Pons (tissue), 1 donor: ENCODE measurements at regions not wholly inside any gene's neighbourhood (a gene's known extent, or its start where the extent isn't known, plus 50 kb on each side); places are given as distances from the start of the nearest gene placed in this dataset.

Experiments used
- DNase-seq: peaks from one replicate; pipeline ENCODE4 v3.0.0-alpha.2; 2016; ENCODE audit warnings: low spot score

DNA sequence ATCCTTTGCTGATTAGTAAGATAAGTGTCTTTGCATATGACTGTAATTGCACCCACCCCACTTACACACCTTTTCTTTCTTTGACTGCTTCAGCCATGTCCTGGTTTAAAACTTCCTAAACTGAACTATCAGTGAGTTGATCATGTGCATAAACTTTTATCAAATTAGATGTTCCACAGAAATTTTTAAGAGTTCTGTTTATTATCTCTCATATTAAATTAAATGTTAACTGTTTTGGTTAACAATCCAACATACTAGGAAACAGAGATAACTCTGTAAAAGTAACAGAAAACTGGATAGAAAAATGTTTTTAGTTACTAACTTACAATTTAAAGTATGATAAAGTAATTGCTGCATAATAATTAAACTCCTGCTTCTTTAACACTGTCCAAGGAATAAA lies 959.6 kb upstream of the LRRN3 start:
- no peak for DNase-seq

DNA sequence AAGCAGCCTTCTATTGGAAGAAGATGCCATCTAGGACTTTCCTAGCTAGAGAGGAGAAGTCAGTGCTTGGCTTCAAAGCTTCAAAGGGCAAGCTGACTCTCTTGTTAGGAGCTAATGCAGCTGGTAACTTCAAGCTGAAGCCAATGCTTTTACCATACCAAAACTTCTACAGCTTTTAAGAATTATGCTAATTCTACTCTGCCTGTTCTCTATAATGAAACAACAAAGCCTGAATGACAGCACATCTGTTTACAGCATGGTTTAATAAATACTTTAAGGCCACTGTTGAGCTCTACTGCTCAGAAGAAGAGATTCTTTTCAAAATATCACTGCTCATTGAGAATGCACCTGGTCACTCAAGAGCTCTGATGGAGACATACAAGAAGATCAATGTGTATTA lies 951.9 kb upstream of the LRRN3 start:
- DNase-seq: no peak

DNA sequence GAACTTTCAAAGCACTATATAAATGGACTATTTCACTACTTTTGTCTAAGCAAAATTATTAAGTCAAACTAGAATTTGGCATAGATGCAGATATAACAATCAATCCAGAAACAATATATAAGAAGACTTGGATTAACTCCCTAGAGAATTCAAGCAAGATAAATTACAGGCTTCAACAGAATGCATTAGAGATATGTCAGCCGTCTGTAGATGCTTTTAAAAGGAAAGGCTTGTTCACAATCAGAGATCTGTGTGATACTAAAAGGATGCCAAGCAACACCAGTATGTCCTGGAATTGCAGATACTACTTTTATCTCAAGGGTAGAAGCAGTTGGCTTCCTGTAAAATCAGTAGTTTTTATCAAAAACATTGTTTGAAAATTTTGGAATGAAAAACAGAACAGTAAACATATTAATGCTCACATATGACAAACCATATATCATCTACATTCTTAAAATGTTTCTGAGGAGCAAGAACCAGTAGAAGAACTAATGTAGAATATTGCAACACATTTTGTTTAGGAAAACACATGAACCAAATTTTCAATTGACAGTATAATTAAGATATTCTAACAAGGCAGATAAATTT lies 947.9 kb upstream of the LRRN3 start:
- no peak for DNase-seq

DNA sequence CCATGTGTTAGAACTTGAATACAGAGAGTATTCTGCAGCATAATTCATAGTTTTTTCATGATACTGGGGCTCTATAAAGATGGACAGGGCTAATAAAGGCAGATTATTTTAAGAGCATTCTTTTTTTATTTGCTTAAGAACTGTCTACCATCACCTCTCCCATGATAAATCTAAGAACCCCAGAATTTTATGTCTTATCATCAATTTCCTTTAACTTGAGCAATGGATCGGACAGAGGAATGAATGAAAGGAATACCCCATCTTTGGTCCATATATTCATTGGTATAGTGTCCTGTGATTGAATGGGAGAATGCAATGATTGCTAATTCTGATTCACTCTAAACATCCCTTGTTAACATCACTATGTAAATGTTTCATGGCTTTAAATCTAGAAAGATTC lies 946.3 kb upstream of the LRRN3 start:
- no peak for DNase-seq

DNA sequence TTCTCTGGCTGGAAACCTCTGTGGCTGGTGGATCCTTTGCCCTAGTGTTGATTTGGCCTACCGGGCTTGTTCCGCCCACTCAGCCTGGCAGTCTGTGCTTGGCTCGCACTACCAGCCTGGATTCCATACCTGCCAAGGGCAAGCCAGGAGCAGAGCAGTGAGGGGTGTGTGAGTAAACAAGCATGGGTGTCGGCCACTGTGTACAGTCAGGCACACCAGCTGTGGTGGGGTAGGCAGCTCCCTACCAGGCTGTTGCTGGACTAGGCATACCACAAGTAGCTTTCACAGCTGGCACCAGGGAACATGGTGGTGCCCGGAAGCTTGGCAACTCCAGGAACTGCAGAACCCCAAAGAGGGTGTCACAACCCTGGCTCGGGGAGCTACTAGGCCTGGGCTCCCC lies 942.9 kb upstream of the LRRN3 start:
- DNase-seq: no peak

DNA sequence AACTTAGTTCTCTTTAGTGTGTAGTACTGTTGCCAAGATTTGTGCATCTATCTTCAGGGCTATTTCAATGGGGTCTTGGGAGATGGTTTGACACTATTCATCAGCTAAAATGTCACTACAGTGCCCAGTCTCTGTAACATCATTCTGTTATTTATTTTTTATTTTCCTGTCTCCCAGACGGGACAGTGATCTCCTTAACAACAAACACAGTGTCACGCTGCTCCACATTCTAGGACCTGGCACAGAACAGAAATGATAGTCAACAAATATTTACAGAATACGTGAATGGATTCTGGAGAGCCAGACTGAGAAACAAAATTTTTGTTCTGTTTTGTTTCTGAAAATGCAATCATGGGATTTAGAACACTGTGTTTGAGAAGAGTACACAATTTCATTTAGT lies 937.7 kb upstream of the LRRN3 start:
- no peak for DNase-seq

DNA sequence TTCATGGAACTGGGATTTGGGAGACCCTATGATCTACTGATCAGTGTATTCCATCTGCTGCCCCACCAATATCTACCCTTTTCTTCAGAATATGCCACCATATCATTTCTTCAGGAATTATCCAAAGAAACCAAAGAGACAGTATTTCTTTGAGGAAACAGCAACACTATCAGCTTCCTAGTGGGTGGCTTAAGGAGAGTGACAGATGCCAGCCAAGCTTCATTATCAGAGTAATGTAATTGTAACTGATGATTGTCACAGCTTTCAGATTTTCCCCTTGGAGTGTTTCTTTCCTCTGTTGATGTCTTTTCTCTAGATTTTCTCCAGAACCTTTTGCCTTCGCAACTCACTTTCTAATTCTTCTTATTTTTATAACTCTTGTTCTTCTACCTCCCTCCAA lies 934.4 kb upstream of the LRRN3 start:
- DNase-seq: no peak

DNA sequence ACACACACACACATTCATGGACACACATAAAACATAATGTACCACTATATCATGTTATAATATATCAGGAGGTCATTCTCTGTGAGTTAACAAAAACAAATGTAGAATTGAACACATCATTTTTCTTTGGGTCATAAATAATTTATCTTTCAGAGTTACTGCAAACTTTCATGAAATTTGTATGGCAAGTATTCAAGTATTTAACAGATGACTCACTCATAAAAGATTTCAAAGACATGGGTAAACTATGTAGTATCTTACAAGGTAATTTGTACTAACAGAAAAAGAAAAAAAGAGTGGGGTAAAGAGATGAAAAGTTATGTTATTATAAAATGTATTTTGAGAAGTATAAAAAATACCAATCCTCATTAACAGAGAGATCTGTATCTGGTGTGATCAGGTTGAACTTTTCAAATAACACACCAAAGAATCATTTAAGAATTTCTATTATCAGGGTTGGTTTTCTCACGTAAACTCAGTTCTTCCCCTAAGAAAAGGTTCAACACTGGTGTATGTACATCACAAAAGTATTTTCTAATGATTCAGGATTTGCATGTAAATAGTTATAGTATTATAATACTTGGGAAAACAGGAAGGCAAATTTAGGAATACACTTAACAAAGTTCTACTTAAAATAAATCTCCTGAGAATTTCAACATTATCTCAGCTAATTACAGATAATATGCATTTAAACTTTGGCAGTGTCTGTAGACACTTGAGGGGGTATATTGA lies 933.1 kb upstream of the LRRN3 start:
- DNase-seq: no peak

DNA sequence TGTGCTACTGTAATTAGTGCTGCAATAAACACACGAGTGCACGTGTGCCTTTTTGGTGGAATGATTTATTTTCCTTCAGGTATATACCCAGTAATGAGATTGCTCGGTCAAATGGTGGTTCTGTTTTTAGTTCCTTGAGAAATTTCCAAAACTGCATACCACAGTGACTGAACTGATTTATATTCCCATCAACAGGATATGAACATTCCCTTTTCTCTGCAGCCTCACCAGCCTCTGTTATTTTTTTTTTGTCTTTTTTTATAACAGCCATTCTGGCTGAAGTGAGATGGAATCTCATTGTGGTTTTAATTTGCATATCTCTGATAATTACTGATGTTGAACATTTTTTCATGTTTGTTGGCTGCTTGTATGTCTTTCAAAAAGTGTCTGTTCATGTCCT lies 922.9 kb upstream of the LRRN3 start:
- no peak for DNase-seq

DNA sequence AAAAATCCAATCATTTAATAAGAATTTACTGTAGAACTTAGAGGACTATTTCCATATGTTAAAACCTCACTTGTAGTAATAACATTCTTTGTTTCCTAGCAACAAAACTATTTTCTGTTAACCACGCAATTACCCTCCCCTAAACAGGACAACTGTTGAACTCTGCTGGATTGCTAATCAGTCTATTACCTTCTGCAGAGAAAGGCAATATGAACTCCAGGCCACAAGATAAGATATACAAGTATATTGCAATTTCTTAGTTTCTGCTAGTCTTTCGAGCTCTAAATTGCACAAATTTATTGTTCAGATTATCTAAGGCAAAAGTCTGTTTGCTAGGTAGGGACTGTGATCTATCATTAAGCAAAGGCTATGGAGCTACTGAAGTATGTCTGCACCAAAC lies 920.1 kb upstream of the LRRN3 start:
- no peak for DNase-seq

DNA sequence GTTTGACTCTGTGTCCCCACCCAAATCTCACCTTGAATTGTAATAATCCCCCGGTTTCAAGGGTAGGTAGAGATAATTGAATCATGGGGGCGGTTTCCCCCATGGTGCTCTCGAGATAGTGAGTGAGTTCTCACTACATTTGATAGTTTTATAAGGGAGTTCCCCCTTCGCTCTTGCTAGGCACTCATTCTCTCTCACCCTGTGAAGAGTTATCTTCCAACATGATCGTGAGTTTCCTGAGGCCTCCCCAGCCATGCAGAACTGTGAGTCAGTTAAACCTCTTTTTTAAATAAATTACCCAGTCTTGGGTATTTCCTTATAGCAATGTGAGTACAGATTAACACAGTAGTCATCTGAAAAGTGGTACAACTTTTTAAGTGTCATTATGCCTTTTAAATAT lies 913.5 kb upstream of the LRRN3 start:
- no peak for DNase-seq

DNA sequence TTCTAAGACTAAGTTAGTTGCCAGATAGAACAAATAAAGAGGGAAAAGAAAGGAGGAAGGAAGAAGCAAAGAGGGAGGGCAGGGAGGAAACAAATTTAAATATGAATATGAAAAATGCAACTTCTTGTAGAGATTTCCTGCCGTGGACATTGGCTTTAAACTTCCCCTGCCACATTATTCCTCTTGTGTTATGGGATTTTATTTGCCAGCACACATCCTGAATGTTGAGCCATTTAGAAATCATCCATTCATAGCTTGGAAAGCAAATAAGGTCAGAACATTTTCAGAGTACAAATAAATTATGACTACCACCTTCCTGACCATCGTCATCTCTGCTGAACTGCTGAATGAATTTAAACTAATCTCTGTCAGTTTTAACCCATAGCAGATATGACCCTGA lies 911.9 kb upstream of the LRRN3 start:
- DNase-seq: no peak

DNA sequence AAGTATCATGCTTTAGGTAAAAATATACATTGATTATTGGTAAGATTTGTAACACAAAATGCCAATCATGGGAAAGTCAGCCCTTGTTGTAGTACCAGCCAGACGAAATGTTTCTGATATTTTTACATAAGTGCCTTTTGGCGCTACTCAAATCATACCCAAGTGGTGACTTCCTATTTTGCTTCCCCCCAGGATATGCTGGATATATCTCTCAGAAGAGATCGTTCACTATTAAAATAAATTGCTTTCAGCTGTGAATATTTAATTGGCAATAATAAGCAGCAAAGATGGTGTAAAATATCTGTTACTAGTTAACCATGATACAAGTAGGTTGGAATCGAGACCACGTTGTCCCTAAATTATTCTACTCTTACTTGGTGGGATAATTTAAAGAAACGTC lies 909.2 kb upstream of the LRRN3 start:
- DNase-seq: no peak

DNA sequence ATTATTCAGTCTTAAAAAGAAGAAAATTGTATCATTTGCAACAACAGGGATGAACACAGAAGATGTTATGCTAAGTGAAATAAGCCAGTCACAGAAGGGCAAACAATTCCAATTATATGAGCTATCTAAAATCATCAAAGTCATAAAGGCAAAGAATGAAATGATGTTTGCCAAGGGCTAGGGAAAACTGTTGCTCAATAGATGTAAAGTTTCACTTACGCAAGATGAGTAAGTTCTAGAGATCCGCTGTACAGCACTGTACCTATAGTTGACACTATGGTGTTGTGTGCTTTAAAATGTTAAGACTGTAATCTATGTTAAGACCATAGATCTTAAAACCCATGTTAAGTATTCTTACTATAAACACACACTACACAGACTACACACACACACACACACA lies 904.6 kb upstream of the LRRN3 start:
- no peak for DNase-seq

DNA sequence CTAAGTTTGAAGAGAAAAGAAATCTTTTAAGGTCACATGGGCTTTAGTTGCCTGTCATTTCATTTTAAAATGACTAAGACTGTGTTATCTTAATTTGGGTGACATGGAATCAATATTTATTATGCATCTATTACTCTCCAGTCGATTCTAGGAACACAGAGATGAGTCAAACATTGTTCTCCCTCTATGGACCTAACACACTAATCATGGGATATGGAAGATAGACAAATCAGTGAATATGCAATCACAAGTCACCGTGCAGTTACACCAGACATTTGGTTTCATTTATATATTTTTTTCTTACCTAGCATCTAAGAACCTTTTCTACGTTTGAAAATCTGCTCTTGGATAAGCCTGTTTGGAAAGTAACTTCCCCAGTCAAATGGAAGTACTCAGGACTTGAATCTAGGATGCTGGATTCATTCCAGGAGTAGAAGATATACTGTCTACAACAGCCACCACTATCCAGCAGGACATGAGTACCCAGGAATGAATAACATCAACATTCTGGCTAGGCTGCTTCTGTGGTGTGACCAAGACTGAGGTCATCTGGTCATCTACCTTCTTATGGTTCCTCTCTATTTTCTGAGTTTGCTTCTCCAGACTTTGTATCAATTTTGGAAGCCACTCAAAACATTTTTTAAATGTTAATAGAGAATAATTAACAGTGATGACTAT lies 902.9 kb upstream of the LRRN3 start:
- DNase-seq: no peak

DNA sequence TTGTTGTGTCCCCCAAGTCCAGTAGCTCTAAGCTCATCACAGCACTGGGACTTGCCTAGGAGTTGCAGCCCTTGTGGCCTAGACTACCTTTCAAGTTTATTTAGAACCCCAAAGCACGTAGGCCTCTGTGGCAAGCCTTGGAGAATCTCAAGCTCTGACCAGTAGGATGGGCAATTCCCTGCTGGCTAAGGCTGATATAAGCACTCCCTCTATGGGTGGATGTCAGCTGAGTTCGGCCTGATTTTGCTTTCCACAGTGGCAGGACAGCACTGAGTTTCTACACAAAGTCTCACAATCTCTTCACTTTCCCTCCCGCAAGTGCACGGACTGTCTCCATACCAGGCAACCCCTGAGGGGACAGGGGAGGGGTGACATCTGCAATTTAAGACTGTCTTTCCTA lies 886.4 kb upstream of the LRRN3 start:
- no peak for DNase-seq

DNA sequence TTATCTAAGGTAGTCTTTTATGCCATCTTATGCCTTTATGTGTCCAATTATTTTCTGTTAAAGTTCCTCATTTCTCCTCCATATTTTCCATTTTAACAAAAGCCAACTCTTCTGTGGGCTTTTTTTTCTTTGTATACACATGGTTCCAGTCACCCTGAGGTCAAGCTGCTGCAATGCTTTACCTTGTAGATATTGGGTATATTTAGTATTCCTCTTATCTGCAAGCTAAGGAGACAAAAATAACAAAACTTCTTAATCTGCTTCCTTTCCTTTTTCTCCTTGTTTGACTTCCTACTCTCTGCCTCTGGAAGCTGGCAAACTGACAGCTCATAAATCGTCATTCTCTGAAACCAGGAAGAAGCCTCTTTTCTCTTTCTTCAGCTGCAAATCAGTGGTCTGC lies 885.0 kb upstream of the LRRN3 start:
- DNase-seq: no peak

DNA sequence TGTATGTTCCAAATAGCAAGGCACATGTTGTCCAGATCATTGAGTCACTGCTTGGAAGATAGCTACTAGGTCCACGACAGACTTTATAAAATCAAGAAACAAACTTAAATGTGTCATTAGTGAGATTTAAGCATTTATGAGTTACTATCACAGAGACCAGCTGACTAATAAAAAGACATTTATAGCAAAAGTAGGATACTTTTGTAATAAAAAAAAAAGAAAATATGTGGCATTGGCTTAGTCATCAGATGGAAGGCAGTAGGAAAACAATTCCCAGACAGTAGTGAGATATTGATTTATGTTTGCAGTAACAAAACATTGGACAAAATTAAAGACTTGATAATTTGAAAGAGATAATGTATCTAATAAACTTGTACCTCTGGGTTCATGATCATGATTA lies 881.0 kb upstream of the LRRN3 start:
- no peak for DNase-seq

DNA sequence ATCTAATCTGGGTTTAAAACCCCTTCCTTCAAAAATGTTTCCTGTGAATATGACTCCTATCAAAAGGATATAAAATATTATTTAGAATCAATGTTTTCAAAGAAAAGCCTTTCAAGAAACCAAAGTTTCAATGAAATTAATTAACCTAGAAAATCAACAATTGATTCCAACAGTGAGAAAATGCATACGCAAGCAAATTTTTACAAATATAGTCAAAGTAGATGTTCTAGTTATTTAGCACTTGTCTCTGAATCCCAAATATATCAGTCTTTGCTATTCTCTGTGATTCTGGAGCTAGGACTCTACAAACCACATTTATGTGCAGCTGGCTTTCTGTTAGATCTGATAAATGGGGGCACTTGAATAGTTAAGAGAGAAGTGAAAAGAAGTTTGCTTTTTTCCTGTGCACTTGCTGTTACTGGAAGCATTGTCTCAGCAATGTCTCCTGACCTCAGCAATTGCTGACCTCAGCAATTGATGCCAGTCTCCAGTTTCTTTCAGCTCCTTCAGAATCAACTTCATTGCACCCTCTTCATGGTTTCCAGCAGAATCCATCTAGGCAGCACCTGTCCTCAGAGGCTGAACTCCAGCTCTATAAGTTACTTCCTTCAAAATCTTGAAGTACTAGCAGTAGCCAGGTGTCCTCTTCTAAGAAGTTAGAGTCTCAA lies 879.9 kb upstream of the LRRN3 start:
- no peak for DNase-seq

DNA sequence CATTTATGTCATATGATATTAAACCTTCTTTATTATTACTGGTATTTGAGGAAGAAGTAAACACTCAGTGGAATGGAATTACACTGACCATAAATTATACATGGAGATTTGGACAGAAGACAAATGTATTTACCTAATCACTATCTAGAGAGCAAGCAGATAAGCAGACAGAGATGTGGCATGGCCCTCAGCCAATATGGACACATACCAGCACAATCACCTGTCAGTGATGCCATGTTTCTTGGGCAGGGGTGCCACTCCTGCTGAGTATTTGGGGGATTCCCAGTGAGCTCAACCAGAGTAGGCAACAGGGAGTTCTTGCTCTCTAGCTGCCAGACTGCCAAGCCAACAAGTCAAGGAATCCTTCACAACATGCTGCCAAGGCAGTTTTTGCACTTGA lies 866.3 kb upstream of the LRRN3 start:
- no peak for DNase-seq

DNA sequence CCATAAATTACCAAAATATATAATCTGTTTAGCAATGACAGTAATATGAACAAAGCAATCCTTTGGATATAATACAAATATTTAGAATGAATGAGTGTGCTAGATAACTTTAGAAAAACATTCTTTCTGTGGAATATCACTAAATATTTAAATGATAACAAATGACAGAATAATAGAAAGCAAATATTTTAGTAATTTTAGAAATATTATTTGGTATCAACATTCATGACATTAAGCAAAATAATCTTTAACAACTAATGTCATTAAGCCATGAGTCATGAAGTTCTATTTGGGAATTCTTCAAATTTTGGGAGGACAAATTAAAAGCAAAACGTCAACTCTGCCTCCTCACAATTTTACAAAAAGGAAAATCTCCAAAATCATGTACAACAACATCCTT lies 844.8 kb upstream of the LRRN3 start:
- no peak for DNase-seq

DNA sequence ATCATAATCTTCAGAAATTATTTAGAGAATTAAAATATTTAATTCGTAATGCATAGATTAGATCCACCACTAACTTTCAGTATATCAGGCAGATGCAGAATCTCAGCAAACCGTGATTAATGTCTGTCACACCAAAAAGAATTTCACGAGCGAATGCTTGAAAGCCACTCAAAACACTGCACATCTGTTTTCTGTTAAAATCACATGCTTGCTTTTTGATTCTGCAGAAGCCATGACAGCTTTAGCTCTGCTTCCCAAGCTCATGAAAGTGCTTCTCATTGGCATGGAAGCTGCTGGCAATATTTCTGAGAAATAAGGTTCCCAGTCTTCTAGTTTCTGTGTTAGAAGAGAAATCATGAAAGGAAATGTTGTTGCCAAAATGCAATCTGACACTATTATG lies 837.8 kb upstream of the LRRN3 start:
- DNase-seq: no peak

DNA sequence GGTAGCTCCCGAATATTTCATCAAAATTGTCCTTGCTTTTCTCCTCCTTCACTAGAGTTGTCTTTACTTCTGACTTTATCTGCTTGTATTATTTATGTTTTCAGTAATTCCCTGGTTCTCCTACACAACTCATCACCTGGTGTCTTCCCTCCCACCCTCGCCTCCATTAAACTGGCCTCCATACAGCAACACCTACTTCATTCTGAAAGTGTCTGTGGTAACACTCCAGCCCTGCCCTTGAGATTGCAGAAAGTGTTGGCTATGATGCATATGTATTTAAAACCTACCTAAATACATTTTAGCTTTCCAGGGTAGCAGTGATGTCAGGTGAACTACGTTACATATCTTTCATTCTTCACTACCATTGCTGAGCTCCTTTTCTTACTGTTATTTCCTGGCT lies 833.3 kb upstream of the LRRN3 start:
- DNase-seq: no peak
